ENCODE measurements at regions not wholly inside any gene's neighbourhood (a gene's known extent, or its start where the extent isn't known, plus 50 kb on each side); places are given as distances from the start of the nearest gene placed in this dataset.

- no peak for TF ChIP-seq CTCF (IDR thresholded peaks at IDR 0.05; ENCODE audit: insufficient read depth, low read depth, low read length)
- no peak for TF ChIP-seq EZH2 (IDR thresholded peaks at IDR 0.05; ENCODE audit: insufficient read depth, low read length)
Observed at GRCh38 chr10:69697006-69697405, 67.0 kb downstream of the FAM241B start.

Measured in astrocyte (in vitro differentiated cells and primary cell).